NCI-H69 (cell line): ENCODE measurements at regions not wholly inside any gene's neighbourhood (a gene's known extent, or its start where the extent isn't known, plus 50 kb on each side); places are given as distances from the start of the nearest gene placed in this dataset.
"Not testable (repeated sequence)": the region's sequence is repeated elsewhere in the genome, so short reads cannot be mapped to it uniquely, and the experiment has no call there.

Source experiments
- DNase-seq: peaks from one replicate; lab custom pipeline; 2025; lab: John Stamatoyannopoulos, UW

DNA sequence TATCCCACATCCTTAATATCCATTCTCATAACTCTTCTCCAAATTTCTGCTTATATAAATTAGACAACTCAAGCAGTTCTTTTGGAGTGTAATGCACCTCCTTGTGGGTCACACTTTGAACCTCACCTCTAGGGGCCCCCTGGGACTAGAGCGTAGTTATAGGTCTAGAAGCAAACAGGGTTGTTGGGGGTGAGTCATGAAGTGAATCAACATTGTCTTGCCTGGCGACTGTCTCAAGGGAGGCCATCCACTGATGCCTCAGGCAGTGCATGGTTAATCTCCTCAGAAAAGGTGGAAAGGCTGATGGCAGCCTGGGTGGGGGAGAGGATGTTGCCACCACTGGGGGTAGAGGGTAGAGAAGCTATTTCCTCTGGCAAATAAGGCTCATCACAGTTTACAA lies 129.1 kb downstream of the TNFRSF21 start:
- peak; percentile 97 for DNase-seq

GRCh38 chr6:47179286-47179685 lies 130.4 kb downstream of the TNFRSF21 start:
- no peak for DNase-seq

DNA sequence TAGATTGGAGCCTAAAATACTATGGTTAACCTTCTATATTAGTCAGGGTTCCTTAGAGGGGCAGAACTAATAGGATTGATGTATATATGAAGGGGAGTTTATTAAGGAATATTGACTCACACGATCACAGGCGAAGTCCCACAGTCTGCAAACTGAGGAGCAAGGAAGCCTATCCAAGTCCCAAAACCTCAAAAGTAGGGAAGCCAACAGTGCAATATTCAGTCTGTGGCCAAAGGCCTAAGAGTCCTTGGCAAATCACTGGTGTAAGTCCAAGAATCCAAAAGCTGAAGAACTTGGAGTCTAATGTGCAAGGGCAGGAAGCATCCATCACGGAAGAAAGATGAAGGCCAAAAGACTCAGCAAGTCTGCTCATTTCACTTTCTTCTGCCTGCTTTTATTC lies 133.5 kb upstream of the ADGRF1 start:
- no peak for DNase-seq

GRCh38 chr6:47174502-47175023 lies 132.4 kb upstream of the ADGRF1 start:
- DNase-seq = no peak

- DNase-seq = not testable (repeated sequence)
These were observed 131.9 kb upstream of the ADGRF1 start for GRCh38 chr6:47174063-47174462.

DNA sequence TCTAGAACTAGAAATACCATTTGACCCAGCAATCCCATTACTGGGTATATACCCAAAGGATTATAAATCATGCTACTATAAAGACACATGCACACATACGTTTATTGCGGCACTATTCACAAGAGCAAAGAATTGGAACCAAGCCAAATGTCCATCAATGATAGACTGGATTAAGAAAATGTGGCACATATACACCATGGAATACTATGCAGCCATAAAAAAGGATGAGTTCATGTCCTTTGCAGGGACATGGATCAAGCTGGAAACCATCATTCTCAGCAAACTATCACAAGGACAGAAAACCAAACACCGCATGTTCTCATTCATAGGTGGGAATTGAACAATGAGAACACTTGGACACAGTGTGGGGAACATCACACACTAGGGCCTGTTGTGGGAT lies 131.0 kb upstream of the ADGRF1 start:
- not testable (repeated sequence) for DNase-seq

- DNase-seq = no peak
These were observed 128.4 kb upstream of the ADGRF1 start for GRCh38 chr6:47170617-47170947.

GRCh38 chr6:47169785-47170616 lies 127.9 kb upstream of the ADGRF1 start:
- DNase-seq = peak; percentile 76

- DNase-seq = peak; percentile 98
These were observed 126.0 kb upstream of the ADGRF1 start for GRCh38 chr6:47168180-47168579.

DNA sequence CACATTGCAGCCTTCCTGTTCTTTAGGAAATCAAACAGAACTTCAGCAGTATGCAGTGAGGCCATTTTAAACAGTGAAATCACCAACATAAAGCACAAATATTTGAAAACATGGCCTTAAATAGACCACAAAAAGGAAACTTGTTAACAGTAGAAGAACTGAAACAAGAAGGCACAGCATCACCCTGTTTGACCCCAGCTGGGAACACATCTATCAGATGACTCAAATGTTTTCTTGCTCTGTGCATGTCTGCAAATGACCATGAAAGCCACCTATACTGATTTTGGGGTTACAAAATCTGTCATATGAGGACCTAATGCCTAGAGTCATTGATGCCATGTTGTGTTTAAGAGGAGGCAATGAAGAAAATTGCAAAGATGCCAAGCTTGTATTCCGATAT lies 123.8 kb upstream of the ADGRF1 start:
- no peak for DNase-seq

DNA sequence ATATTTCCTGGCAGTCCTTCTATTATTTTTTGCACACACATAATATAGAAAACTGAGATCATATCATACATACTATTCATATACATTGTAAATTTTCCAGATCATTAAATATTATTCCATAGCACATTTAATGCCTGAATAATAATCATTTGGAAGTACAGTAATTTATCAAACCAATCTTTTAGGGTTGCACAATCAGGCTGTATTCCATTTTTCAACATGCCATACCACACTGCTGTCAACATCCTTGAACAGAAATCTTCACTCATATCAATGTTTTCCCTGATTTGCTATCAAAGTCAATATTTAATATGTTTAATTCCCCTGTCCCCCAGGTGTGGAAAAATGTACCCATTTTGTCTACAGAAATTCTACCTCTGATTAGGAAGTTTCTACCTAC lies 122.7 kb upstream of the ADGRF1 start:
- DNase-seq = no peak

DNA sequence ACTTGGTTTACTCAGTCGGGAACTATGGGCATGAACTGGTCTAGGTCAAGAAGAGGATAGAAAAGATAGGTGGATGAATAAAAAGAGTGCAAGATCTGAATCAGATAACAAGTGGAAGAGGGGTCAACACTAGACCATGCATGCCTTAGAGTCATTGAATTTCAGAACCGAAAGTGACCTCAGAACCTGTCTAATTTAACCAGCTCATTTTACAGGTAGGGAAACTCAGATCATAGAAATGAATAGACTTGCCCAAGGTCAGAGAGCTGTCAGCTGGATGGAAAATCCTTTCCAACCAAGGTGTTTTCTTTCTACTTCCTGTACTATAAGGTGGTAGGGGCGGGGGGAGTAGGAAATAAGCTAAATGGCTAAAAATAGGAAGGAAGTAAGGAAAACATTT lies 121.4 kb upstream of the ADGRF1 start:
- DNase-seq = no peak

- no peak for DNase-seq
These were observed 120.7 kb upstream of the ADGRF1 start for GRCh38 chr6:47162793-47163192.

- no peak for DNase-seq
These were observed 120.1 kb upstream of the ADGRF1 start for GRCh38 chr6:47162231-47162630.

GRCh38 chr6:47161176-47161687 lies 119.1 kb upstream of the ADGRF1 start:
- DNase-seq = peak; percentile 70

DNA sequence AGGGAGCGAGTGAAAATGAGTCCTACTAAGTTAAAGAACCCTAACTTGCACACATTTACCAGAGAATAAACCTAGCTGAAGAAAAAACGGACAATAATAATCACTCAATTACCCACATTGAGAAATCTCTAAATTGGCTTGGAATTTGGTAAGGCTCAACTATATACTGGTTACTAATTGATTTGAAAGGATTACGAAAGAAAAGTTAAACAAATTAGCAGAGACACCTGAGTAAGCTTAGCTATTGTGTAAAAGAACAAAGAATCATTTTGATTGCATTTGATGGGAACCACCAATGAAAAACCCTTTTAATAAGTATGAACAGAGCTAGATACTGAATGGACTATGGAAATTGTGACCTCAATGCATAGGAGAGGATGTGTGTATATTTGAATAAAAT lies 118.6 kb upstream of the ADGRF1 start:
- DNase-seq = peak; percentile 58

GRCh38 chr6:47159763-47160162 lies 117.6 kb upstream of the ADGRF1 start:
- DNase-seq = no peak

DNA sequence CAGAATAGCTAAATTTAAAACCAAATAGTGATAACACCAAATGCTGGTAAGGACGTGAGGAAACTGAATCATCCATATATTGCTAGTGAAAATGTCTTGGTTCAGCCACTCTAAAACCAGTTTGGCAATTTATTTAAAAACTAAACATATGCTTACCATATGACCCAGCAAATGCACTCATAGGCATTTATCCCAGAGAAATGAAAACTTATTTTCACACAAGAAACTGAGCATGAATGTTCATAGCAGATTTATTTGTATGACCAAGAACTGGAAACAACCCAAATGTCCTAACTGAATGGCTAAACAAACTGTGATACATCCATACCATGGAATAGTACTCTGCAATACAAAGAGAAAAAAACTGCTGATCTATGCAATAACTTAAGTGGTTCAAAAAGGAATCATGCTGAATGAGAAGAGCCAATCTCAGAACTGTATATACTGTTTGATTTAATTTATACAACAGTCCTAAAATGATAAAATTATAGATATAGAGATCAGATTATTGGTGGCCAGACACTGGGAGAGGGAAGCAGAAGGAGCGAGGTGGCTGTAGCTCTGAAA lies 115.6 kb upstream of the ADGRF1 start:
- no peak for DNase-seq

- DNase-seq = no peak
These were observed 114.9 kb upstream of the ADGRF1 start for GRCh38 chr6:47157063-47157462.

DNA sequence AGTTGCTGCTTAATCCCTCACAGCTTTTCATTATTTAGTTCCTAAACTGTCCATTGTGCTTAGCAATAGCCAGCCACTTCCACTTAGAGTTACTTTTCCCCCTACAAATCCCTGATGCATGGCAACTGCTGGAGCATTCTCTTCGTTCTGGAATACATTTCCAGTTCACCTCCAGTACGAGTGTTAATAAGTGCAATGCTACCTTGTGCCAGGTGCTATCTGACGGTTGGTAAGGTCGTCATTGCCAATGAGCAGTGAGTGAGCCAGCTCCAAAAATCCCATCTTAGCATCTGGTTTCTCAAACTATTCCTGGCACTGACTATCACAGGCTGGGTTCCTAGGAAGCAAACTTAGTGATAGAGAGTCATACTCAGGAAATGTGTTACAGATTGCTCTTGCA lies 114.1 kb upstream of the ADGRF1 start:
- no peak for DNase-seq

DNA sequence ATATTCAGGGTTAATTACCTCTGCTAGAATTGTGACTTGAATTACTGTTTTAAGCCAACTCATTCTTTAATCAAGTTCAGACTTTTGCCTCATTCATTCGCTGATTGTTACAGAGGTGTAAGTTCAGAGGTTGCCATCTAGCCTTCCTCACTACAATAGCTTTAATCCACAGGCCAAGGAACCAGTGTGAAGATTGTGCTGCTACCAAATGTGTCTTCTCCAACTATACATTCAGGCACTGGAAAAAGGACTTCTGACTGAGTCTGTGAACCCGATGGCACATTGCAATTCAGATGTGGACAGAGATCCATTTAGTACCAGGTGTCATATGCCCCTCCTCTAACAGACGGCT lies 111.2 kb upstream of the ADGRF1 start:
- DNase-seq = no peak

DNA sequence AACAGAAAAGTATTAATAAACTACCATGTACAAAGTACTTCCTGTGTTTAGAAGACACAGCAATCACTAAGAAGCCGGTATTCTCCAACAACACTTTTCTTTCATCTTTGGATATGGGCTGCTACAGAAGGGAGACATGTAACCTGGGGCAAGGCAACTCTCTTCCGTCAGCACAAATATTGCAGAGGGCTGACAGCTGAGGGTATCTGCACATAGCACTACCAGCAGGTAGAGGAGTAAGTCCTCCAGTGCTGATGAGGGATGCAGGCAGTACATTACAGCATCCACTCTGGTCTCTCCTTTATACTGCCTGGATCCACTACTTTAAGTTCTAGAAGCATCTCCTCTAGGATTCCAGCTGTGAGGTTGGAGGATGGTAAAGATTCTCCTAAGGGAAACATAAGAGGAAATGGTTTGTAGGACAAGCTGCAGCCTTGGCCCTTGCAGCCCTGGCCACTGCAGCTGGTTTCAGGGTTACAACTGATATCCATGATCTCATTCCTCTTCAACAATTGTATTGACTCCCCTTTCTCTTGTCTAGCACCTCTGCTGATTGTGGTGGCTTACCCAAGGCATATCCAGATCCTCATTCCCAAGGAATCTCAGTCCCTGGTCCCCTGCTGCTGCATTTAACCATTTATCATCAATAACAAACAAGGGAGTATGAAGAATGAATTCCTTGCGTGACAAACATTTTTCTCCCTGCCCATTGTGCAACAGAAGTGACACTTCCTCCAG lies 110.7 kb upstream of the ADGRF1 start:
- DNase-seq = no peak
